ENCODE measurements at regions not wholly inside any gene's neighbourhood (a gene's known extent, or its start where the extent isn't known, plus 50 kb on each side); places are given as distances from the start of the nearest gene placed in this dataset.

DNA sequence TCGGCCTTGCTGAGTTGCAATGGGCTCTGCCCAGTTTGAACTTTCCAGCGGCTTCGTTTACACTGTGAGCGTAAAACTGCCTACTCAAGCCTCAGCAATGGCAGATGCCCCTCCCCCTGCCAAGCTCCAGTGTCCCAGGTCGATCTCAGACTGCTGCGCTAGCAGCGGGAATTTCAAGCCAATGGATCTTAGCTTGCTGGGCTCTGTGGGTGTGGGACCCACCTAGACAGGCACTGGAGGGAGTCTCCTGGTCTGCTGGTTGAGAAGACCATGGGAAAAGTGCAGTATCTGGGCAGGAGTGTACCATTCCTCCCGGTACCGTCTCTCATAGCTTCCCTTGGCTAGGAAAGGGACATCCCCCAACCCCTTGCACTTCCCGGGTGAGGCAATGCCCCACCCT lies 88.2 kb downstream of the KLHL28 start:
- H3K27ac ChIP-seq: no peak overlapping the region
- H3K4me1 ChIP-seq: no peaks in the 10 kb centered on the region
- H3K27me3 ChIP-seq: peaks cover 8% of the 10 kb centered on the region
- no peak overlapping the region for H3K4me3 ChIP-seq
- intact Hi-C loops (cut with DNase I; ENCODE audit: low total_unique reads) (no loop called here), in situ Hi-C loops (cut with MboI; ENCODE audit: low pct_ligation_motif_present in 1 of 4, low pct_unique_long_range_greater_than_20kb in 1 of 4, low sequenced_read_pairs in 3 of 4) (no loop called here)
- DNase-seq: no peak
- no peaks in the 10 kb centered on the region for H3K36me3 ChIP-seq
- H3K9me3 ChIP-seq: no peaks in the 10 kb centered on the region
- TF ChIP-seq POLR2A (IDR thresholded peaks at IDR 0.05) (no peak), POLR2AphosphoS5 (IDR thresholded peaks at IDR 0.05) (no peak), EP300 (IDR thresholded peaks at IDR 0.05; ENCODE audit: low read depth) (no peak)
- TF ChIP-seq, protein P1, sequence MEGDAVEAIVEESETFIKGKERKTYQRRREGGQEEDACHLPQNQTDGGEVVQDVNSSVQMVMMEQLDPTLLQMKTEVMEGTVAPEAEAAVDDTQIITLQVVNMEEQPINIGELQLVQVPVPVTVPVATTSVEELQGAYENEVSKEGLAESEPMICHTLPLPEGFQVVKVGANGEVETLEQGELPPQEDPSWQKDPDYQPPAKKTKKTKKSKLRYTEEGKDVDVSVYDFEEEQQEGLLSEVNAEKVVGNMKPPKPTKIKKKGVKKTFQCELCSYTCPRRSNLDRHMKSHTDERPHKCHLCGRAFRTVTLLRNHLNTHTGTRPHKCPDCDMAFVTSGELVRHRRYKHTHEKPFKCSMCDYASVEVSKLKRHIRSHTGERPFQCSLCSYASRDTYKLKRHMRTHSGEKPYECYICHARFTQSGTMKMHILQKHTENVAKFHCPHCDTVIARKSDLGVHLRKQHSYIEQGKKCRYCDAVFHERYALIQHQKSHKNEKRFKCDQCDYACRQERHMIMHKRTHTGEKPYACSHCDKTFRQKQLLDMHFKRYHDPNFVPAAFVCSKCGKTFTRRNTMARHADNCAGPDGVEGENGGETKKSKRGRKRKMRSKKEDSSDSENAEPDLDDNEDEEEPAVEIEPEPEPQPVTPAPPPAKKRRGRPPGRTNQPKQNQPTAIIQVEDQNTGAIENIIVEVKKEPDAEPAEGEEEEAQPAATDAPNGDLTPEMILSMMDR (IDR thresholded peaks at IDR 0.05): no peak
- 84% methylated on average over 10 of the region's 10 CpGs; no CpG with 5 or more reads in 1 of the 2 donors for WGBS, 2 donors (ENCODE audit: low coverage in 1 of 2)

DNA sequence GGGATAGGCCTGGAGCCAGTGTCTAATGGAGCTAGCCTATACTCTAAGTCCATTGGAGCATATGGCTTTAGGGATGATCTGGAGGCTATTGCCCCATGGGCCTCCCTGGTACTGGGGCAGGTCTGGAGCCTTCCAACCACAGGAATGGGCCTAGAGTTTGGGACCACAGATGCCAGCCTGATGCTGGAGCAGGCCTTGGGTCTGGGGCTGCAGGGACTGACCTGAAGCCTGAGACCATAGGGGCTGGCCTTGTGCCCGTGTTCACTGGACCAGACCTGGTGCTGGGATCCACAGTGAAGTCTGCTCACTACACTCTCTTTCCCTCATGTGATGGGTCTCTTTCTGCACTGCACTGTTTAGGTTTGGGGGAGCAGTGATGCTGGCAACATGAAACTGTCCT lies 95.0 kb downstream of the KLHL28 start:
- H3K4me1 ChIP-seq: no peaks in the 10 kb centered on the region
- TF ChIP-seq POLR2AphosphoS5 (IDR thresholded peaks at IDR 0.05) (no peak), POLR2A (IDR thresholded peaks at IDR 0.05) (no peak), EP300 (IDR thresholded peaks at IDR 0.05; ENCODE audit: low read depth) (no peak)
- TF ChIP-seq, protein P1 (IDR thresholded peaks at IDR 0.05): no peak
- DNase-seq: no peak
- no peak overlapping the region for H3K27ac ChIP-seq
- no peak overlapping the region for H3K4me3 ChIP-seq
- H3K36me3 ChIP-seq: no peaks in the 10 kb centered on the region
- in situ Hi-C loops (cut with MboI; ENCODE audit: low pct_ligation_motif_present in 1 of 4, low pct_unique_long_range_greater_than_20kb in 1 of 4, low sequenced_read_pairs in 3 of 4) (no loop called here), intact Hi-C loops (cut with DNase I; ENCODE audit: low total_unique reads) (no loop called here)
- 91% methylated on average over 1 of the region's 1 CpG; no CpG with 5 or more reads in 1 of the 2 donors for WGBS, 2 donors (ENCODE audit: low coverage in 1 of 2)
- no peaks in the 10 kb centered on the region for H3K9me3 ChIP-seq
- no peaks in the 10 kb centered on the region for H3K27me3 ChIP-seq

DNA sequence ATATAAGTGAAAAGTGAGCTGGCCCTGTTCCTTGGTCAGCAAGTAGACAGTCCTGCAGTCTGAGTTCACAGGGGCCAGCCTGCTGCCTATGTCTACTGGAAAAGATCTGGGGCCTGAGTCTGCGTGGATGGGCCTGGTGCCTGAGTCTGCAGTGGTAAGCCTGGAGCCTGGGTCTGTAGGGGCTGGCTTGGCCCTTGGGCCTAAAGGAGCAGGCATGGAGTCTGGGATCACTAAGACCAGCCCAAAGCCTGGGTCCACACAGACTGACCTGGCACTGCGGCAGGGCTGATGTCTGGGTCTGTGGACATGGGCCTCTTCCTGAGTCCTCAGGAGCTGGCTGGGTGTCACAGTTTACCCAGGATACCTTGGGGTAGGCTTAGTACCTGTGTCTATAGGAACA lies 95.4 kb downstream of the KLHL28 start:
- in situ Hi-C loops (cut with MboI; ENCODE audit: low pct_ligation_motif_present in 1 of 4, low pct_unique_long_range_greater_than_20kb in 1 of 4, low sequenced_read_pairs in 3 of 4): no loop called here
- TF ChIP-seq POLR2AphosphoS5 (IDR thresholded peaks at IDR 0.05) (no peak), POLR2A (IDR thresholded peaks at IDR 0.05) (no peak), EP300 (IDR thresholded peaks at IDR 0.05; ENCODE audit: low read depth) (no peak)
- TF ChIP-seq, protein P1 (IDR thresholded peaks at IDR 0.05): no peak
- H3K27ac ChIP-seq: no peak overlapping the region
- H3K27me3 ChIP-seq: no peaks in the 10 kb centered on the region
- H3K4me1 ChIP-seq: no peaks in the 10 kb centered on the region
- intact Hi-C loops (cut with DNase I; ENCODE audit: low total_unique reads): no loop called here
- H3K9me3 ChIP-seq: no peaks in the 10 kb centered on the region
- H3K36me3 ChIP-seq: no peaks in the 10 kb centered on the region
- WGBS, 2 donors (ENCODE audit: low coverage in 1 of 2): 97% methylated on average over 2 of the region's 2 CpGs; no CpG with 5 or more reads in 1 of the 2 donors
- DNase-seq: no peak
- H3K4me3 ChIP-seq: no peak overlapping the region

DNA sequence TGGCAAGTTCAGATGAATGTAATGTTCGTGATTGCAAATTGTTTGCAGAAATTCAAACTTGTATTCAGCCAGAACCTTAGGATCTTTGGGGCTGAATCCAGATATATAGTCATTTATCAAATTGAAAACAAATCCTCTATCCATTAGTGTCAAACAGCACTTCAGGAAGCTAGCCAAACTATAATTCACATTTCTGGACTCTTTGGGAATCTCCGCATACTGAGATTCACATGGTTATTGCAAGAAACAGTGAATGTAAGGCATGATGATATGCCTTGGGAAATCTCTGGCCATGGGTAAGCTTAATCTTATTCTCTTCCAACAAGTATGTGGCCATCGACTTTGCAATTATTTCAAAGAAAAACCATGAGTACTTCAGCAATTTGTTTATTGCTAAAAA lies 98.5 kb downstream of the KLHL28 start:
- Histone ChIP-seq H3K9me3 (no peaks in the 10 kb centered on the region), H3K4me3 (no peak overlapping the region), H3K4me1 (no peaks in the 10 kb centered on the region), H3K36me3 (no peaks in the 10 kb centered on the region), H3K27ac (no peak overlapping the region), H3K27me3 (no peaks in the 10 kb centered on the region)
- 57 to 62% methylated on average over 2 to 3 of the region's 3 CpGs for WGBS, 2 donors (ENCODE audit: low coverage in 1 of 2)
- intact Hi-C loops (cut with DNase I; ENCODE audit: low total_unique reads) (no loop called here), in situ Hi-C loops (cut with MboI; ENCODE audit: low pct_ligation_motif_present in 1 of 4, low pct_unique_long_range_greater_than_20kb in 1 of 4, low sequenced_read_pairs in 3 of 4) (no loop called here)
- no peak for TF ChIP-seq POLR2A (IDR thresholded peaks at IDR 0.05)
- no peak for TF ChIP-seq EP300 (IDR thresholded peaks at IDR 0.05; ENCODE audit: low read depth)
- TF ChIP-seq, protein P1 (IDR thresholded peaks at IDR 0.05): no peak
- no peak for TF ChIP-seq POLR2AphosphoS5 (IDR thresholded peaks at IDR 0.05)
- no peak for DNase-seq

Data from transverse colon (tissue), 4 donors.